Astrocyte (in vitro differentiated cells and primary cell): ENCODE measurements at regions not wholly inside any gene's neighbourhood (a gene's known extent, or its start where the extent isn't known, plus 50 kb on each side); places are given as distances from the start of the nearest gene placed in this dataset.

Experiments
- DNase-seq: peaks from one replicate; pipeline ENCODE4 v3.0.0-alpha.2; 2010; ENCODE audit warnings: low read depth
- FAIRE-seq: peaks from 2 replicates; lab custom pipeline; 2011; peaks lifted over from hg19 to GRCh38; lab: Jason Lieb, UNC
- H2AFZ ChIP-seq: 2 replicates; pipeline ENCODE4 v1.6.0; 2012; ENCODE audit warnings: low read depth, low read length, inconsistent platforms
- H3K27ac ChIP-seq: 2 replicates; pipeline ENCODE4 v1.5.1; 2011; ENCODE audit warnings: low read depth, low read length, inconsistent platforms
- H3K27me3 ChIP-seq: 2 replicates; pipeline ENCODE4 v1.6.0; 2011; ENCODE audit warnings: low read length, inconsistent platforms; ENCODE audit not compliant: insufficient read depth
- H3K36me3 ChIP-seq: 2 replicates; pipeline ENCODE4 v1.5.1; 2011; ENCODE audit warnings: low read length, inconsistent platforms; ENCODE audit not compliant: insufficient read depth
- H3K4me1 ChIP-seq: 2 replicates; pipeline ENCODE4 v1.5.1; 2011; ENCODE audit warnings: low read length, inconsistent platforms; ENCODE audit not compliant: insufficient read depth
- H3K4me2 ChIP-seq: 2 replicates; pipeline ENCODE4 v1.6.0; 2012; ENCODE audit warnings: low read length, inconsistent platforms
- H3K4me3 ChIP-seq: 2 replicates; pipeline ENCODE4 v1.5.1; 2011; ENCODE audit warnings: low read depth, mild to moderate bottlenecking, low read length, inconsistent platforms; ENCODE audit not compliant: insufficient read depth
- H3K79me2 ChIP-seq: 2 replicates; pipeline ENCODE4 v1.6.0; 2012; ENCODE audit warnings: mild to moderate bottlenecking, low read length, inconsistent platforms; ENCODE audit not compliant: insufficient read depth
- H3K9ac ChIP-seq: 2 replicates; pipeline ENCODE4 v1.6.0; 2012; ENCODE audit warnings: mild to moderate bottlenecking, low read length, inconsistent platforms
- H3K9me3 ChIP-seq: 2 replicates; pipeline ENCODE4 v1.5.1; 2012; ENCODE audit warnings: low read depth, mild to moderate bottlenecking, low read length, inconsistent platforms; ENCODE audit not compliant: insufficient read depth
- H4K20me1 ChIP-seq: 2 replicates; pipeline ENCODE4 v1.6.0; 2012; ENCODE audit warnings: low read length, inconsistent platforms; ENCODE audit not compliant: insufficient read depth
- H3K27ac Mint-ChIP-seq: one replicate; pipeline ENCODE4 v1.8.0; 2021; ENCODE audit warnings: mild to moderate bottlenecking, mixed read lengths; ENCODE audit not compliant: unreplicated experiment
- H3K27me3 Mint-ChIP-seq: one replicate; pipeline ENCODE4 v1.8.0; 2021; ENCODE audit warnings: low read depth, mixed read lengths; ENCODE audit not compliant: unreplicated experiment
- H3K36me3 Mint-ChIP-seq: one replicate; pipeline ENCODE4 v1.8.0; 2021; ENCODE audit warnings: low read depth, mixed read lengths; ENCODE audit not compliant: unreplicated experiment
- H3K4me1 Mint-ChIP-seq: one replicate; pipeline ENCODE4 v1.8.0; 2021; ENCODE audit warnings: low read depth, mixed read lengths; ENCODE audit not compliant: unreplicated experiment
- H3K4me3 Mint-ChIP-seq: one replicate; pipeline ENCODE4 v1.8.0; 2021; ENCODE audit warnings: mild to moderate bottlenecking, moderate library complexity, mixed read lengths; ENCODE audit not compliant: unreplicated experiment
- H3K9me3 Mint-ChIP-seq: one replicate; pipeline ENCODE4 v1.8.0; 2021; ENCODE audit warnings: mild to moderate bottlenecking, mixed read lengths; ENCODE audit not compliant: unreplicated experiment
- EZH2 ChIP-seq: IDR thresholded peaks from 2 replicates; pipeline ENCODE4 v1.6.1; 2012; ENCODE audit warnings: mild to moderate bottlenecking, low read length, inconsistent platforms; ENCODE audit not compliant: insufficient read depth
- TF ChIP-seq, protein P1 (sequence below): IDR thresholded peaks from 2 replicates; pipeline ENCODE4 v1.5.1; 2011; ENCODE audit warnings: low read depth, mild to moderate bottlenecking, inconsistent platforms, low read length, moderate library complexity; ENCODE audit not compliant: insufficient read depth

- Histone ChIP-seq H3K27ac (no peak overlapping the region), H3K4me2 (no peak overlapping the region), H2AFZ (peak overlapping the region; percentile 66)
Measured at GRCh38 chr3:150221904-150222523, 186.1 kb upstream of the TSC22D2 start.

GRCh38 chr3:150220799-150221198 is 187.3 kb upstream of the TSC22D2 start:
- Mint-ChIP-seq H3K4me1 (peaks cover 17% of the 10 kb centered on the region), H3K36me3 (peaks cover 3% of the 10 kb centered on the region), H3K9me3 (peaks cover 7% of the 10 kb centered on the region), H3K4me3 (peak overlapping the region; percentile 40), H3K27me3 (peaks cover 7% of the 10 kb centered on the region), H3K27ac (no peak overlapping the region)
- Histone ChIP-seq H3K36me3 (no peaks in the 10 kb centered on the region), H2AFZ (peak overlapping the region; percentile 66), H3K4me1 (peaks cover 15% of the 10 kb centered on the region), H3K79me2 (no peaks in the 10 kb centered on the region), H3K27ac (no peak overlapping the region), H3K4me2 (peak overlapping the region; percentile 67), H4K20me1 (no peaks in the 10 kb centered on the region), H3K9ac (peak overlapping the region; percentile 42), H3K4me3 (peak overlapping the region; percentile 36), H3K9me3 (no peaks in the 10 kb centered on the region), H3K27me3 (no peaks in the 10 kb centered on the region)
- DNase-seq (no peak), FAIRE-seq (no peak)
- TF ChIP-seq, protein P1, sequence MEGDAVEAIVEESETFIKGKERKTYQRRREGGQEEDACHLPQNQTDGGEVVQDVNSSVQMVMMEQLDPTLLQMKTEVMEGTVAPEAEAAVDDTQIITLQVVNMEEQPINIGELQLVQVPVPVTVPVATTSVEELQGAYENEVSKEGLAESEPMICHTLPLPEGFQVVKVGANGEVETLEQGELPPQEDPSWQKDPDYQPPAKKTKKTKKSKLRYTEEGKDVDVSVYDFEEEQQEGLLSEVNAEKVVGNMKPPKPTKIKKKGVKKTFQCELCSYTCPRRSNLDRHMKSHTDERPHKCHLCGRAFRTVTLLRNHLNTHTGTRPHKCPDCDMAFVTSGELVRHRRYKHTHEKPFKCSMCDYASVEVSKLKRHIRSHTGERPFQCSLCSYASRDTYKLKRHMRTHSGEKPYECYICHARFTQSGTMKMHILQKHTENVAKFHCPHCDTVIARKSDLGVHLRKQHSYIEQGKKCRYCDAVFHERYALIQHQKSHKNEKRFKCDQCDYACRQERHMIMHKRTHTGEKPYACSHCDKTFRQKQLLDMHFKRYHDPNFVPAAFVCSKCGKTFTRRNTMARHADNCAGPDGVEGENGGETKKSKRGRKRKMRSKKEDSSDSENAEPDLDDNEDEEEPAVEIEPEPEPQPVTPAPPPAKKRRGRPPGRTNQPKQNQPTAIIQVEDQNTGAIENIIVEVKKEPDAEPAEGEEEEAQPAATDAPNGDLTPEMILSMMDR: no peak
- no peak for TF ChIP-seq EZH2

More at GRCh38 chr3:150221904-150222523, 186.1 kb upstream of the TSC22D2 start:
- no peak for DNase-seq
- no peaks in the 10 kb centered on the region for H3K9me3 ChIP-seq
- peaks cover 3% of the 10 kb centered on the region for H3K9me3 Mint-ChIP-seq
- H3K4me3 Mint-ChIP-seq: no peak overlapping the region
- no peaks in the 10 kb centered on the region for H3K36me3 ChIP-seq
- H3K9ac ChIP-seq: no peak overlapping the region
- H3K4me1 Mint-ChIP-seq: peaks cover 8% of the 10 kb centered on the region
- H3K79me2 ChIP-seq: no peaks in the 10 kb centered on the region
- H4K20me1 ChIP-seq: no peaks in the 10 kb centered on the region
- no peak for TF ChIP-seq EZH2
- TF ChIP-seq, protein P1: no peak
- no peak overlapping the region for H3K4me3 ChIP-seq
- H3K27me3 Mint-ChIP-seq: peaks cover 7% of the 10 kb centered on the region
- FAIRE-seq: peak; percentile 32
- H3K27ac Mint-ChIP-seq: no peak overlapping the region
- peaks cover 2% of the 10 kb centered on the region for H3K36me3 Mint-ChIP-seq
- no peaks in the 10 kb centered on the region for H3K27me3 ChIP-seq
- peaks cover 6% of the 10 kb centered on the region for H3K4me1 ChIP-seq

GRCh38 chr3:150220041-150220440 is 188.1 kb upstream of the TSC22D2 start:
- Histone ChIP-seq H3K36me3 (no peaks in the 10 kb centered on the region), H3K27me3 (no peaks in the 10 kb centered on the region), H3K4me1 (peaks cover 20% of the 10 kb centered on the region), H3K27ac (no peak overlapping the region), H3K79me2 (no peaks in the 10 kb centered on the region), H2AFZ (no peak overlapping the region), H4K20me1 (no peaks in the 10 kb centered on the region), H3K4me3 (no peak overlapping the region), H3K4me2 (no peak overlapping the region), H3K9me3 (no peaks in the 10 kb centered on the region), H3K9ac (no peak overlapping the region)
- H3K27ac Mint-ChIP-seq: no peak overlapping the region
- FAIRE-seq (no peak), DNase-seq (no peak)
- H3K9me3 Mint-ChIP-seq: peaks cover 7% of the 10 kb centered on the region
- H3K27me3 Mint-ChIP-seq: peaks cover 7% of the 10 kb centered on the region
- TF ChIP-seq, protein P1: no peak
- TF ChIP-seq EZH2: no peak
- no peak overlapping the region for H3K4me3 Mint-ChIP-seq
- peaks cover 24% of the 10 kb centered on the region for H3K4me1 Mint-ChIP-seq
- H3K36me3 Mint-ChIP-seq: peaks cover 3% of the 10 kb centered on the region
